Skin of body (tissue), 1 donor: ENCODE measurements at regions not wholly inside any gene's neighbourhood (a gene's known extent, or its start where the extent isn't known, plus 50 kb on each side); places are given as distances from the start of the nearest gene placed in this dataset.
"Not testable (repeated sequence)": the region's sequence is repeated elsewhere in the genome, so short reads cannot be mapped to it uniquely, and the experiment has no call there.

Experiments
- DNase-seq: peaks from one replicate; lab custom pipeline; 2025; lab: John Stamatoyannopoulos, UW

- DNase-seq = not testable (repeated sequence)
These were observed 53.4 kb upstream of the MED14 start for GRCh38 chrX:40788698-40789097.

DNA sequence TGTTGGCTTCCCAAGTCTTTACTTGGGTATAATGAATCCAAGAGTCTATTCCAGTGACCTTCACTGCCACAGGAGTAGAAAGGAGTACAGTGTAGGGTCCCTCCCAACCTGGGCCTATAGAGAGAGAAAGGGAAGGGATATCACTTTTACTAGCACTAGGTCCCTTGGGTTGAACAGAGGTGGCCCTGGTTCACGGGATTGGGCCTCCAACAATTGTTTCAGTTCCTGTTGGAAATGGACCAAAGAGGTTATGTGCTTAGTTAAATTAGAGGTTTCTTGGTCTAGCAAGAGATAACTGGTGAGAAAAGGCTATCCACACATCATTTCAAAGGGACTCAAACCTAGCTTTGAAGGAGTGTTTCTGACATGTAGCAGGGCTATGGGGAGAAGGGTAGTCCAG, 57.1 kb upstream of the MED14 start:
- no peak for DNase-seq

DNA sequence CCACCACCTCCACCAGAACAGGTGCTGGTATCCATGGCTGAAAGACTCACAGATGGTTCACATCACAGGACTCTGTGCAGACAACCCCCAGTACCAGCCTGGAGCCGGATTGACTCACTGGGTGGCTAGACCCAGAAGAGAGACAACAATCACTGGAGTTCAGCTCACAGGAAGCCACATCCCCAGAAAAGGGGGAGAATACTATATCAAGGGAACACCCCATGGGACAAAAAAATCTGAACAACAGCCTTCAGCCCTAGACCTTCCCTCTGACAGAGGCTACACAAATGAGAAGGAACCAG, 59.4 kb upstream of the MED14 start:
- not testable (repeated sequence) for DNase-seq

GRCh38 chrX:40799745-40800144, 64.4 kb upstream of the MED14 start:
- DNase-seq = not testable (repeated sequence)

- DNase-seq = no peak
These were observed 70.1 kb upstream of the MED14 start for GRCh38 chrX:40805404-40805803.

GRCh38 chrX:40806513-40807220, 71.3 kb upstream of the MED14 start:
- DNase-seq = no peak

DNA sequence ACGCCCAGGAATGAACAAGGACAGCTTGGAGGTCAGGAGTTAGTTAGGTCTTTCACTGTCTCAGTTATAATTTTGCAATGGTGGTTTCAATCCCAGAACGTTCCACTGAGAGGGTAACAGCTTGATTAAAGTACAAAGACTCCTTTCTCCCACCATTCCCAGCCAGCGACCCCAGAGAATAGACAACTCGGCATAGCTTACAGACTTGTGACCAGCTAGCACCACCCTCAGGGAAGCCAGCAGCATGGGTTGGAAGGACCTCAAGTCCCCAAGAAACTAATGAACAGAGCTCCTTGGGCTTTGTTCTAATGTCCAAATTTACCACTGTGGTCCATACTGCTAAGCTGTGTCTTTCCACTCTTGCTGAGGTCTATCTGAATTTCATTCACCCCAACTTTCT, 72.0 kb upstream of the MED14 start:
- no peak for DNase-seq

GRCh38 chrX:40808203-40808602, 72.9 kb upstream of the MED14 start:
- DNase-seq = no peak

- DNase-seq = no peak
These were observed 73.9 kb upstream of the MED14 start for GRCh38 chrX:40809210-40809609.

GRCh38 chrX:40815045-40815444, 79.7 kb upstream of the MED14 start:
- DNase-seq = not testable (repeated sequence)

DNA sequence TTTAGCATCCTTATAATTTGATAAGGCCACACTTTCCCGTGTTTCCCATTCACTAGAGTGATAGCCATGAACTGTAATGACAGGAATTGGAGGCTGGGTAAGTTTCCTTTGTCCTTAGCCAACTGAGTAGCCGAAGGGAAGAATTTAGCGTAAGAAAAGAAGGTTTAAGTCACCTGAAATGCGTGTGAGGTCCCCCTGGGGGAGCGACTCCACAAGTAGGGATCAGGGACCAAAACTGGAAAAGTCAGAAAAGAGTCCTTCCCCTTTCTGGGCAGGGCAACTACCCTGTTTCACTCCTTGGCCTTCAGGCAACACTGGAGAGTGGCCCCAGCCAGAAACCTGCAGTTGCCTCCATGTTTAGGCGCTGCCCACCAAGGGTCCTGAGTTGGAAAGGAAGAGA, 81.6 kb upstream of the MED14 start:
- DNase-seq = no peak

DNA sequence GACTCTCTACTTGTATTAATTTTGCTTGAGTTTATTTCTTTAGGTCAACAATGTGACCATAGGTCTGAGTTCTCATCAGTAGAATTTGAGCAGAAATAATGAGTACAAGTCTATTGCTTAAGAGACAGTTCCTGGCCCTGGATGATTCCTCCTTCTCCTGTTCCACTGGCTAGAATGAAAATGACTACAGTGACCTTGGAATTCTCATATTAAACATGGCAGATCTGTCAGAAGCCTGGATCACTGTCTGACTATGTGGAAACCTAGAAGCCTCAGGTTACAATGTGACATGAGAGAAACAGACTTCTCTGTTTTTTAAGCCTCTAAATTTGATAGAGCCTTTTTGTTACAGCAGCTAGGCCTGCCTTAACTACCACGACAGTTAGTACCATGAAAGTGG, 82.9 kb upstream of the MED14 start:
- DNase-seq = no peak

DNA sequence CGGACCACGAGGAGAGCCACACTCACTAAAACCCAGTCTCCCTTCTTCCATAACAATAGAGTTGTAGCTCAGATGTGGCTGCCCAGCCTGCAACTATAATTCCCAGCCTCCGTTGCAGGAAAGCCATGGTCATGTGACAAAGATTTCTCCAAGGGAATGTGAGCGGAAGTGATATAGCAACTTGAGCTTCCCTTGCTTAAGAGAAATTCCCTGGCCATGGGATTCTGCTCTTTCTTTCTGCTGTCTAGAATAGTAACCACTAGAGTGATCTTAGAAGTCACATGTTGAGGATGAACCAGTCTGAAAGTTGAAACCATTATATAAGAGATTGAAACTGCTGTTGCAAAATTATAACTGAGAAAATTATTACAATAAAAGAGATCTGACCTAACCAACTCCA, 86.4 kb upstream of the MED14 start:
- DNase-seq = no peak

GRCh38 chrX:40827331-40827730, 92.0 kb upstream of the MED14 start:
- no peak for DNase-seq

- DNase-seq = no peak
These were observed 96.4 kb upstream of the MED14 start for GRCh38 chrX:40831750-40832149.

GRCh38 chrX:40832723-40833122, 97.4 kb upstream of the MED14 start:
- no peak for DNase-seq

DNA sequence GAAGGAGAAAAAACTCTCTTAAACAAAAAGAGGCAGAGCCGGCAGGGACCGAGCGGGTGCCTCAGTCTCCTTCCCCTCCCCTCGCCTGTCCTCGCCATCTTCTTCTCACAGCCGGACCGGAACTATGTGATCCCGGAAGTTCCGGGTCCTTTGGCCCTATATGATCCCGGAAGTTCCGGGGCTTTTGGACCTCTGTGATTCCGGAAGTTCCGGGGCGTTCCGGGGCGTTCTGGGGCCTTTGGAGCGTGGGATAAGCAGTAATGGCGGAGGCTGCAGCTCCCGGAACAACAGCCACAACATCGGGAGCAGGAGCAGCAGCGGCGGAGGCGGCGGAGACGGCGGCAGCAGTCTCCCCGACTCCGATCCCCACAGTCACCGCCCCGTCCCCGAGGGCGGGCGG, 98.9 kb upstream of the MED14 start:
- no peak for DNase-seq

- no peak for DNase-seq
These were observed 100.2 kb upstream of the MED14 start for GRCh38 chrX:40835526-40835925.

DNA sequence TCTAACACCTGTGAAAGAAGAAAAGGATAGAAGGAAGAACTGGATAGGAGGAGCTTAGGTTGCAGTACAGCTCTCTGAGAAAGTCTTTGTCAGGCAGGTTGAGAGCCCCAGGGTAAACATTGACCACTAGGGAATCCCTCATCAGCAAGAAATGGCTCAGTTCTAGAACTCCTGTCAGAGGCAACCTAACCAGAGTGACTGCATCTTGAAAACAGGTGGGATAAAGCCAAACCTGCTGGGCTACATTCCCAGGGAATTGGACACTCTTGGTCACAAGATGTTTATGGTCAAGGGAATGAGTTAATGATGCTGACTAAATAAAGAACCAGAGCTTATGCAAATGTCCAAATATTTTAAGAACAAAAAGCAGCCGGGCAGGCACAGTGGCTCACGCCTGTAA, 108.3 kb upstream of the MED14 start:
- DNase-seq = no peak

- DNase-seq = no peak
These were observed 109.1 kb upstream of the MED14 start for GRCh38 chrX:40844471-40844870.

DNA sequence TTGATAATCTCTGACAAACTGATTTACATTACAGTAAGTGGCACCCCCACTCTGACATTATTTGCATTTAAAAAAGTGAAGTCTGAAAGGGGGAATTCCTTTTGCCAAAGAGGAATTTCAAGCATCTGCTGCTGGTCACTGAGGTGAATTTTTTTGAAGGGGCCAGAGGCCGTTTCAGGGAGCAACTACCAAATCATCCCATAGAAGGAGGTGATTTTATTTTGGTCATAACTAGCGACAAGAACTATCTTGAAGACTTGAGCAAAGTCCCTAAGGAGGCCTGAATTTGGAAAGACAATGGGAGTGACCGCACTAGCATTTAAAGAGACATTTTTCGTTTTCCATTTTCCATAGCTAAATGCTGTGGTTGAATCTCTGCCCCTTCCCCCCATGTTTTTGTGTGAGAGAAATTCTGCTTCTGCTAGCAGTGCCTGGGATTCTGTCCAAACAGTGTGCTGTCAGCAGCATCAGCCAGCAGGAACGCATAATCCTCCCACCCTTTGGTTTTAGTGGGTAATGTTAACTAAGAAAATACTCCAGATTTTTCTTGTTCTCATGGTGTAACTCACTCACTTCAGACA, 110.1 kb upstream of the MED14 start:
- peak; percentile 86 for DNase-seq

DNA sequence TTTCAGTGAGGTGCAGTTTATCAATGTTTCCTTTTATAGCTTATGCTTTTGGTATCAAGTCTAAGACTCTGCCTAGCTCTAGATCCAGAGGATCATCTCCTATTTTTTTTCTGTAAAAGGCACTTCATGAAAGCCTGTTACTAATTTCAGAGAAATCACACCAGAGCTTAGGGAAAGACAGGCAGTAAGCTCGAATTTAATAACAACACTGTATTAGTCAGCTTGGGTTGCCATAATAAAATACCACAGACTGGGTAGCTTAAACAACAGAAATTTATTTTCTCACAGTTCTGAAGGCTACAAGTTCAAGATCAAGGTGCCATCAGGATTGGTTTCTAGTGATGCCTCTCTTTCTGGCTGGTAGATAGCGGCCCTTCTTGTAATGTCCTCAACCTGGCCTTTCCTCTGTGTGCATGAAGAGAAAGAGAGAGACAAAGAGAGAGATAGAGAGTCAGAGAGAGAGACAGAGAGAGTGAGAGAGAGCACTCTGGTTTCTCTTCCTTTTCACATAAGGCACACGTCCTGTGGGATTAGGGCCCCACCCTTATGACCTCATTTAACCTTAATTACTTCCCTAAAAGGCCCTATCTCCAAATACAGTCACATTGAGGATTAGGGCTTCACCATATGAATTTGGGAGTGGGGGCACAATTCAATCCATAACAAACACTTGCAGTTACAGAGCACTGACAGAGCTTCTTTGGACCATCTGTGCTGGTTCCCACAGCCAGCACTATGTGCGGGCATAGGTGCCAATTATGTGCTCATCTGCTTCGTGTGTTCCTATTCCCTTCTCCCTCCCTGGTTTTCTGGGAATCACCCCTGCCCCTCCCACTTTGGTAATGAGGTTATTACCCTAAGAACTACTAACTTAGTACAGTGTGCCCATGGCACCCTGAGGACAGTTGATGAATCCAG, 114.8 kb upstream of the MED14 start:
- DNase-seq = no peak

GRCh38 chrX:40852586-40852985, 117.2 kb upstream of the MED14 start:
- DNase-seq = no peak
